GM23338 (cell line): ENCODE measurements at regions not wholly inside any gene's neighbourhood (a gene's known extent, or its start where the extent isn't known, plus 50 kb on each side); places are given as distances from the start of the nearest gene placed in this dataset.

Experiments used
- ATAC-seq: fragments of 200-7000 bp; cut with Tn5 transposase; 3 replicates; pipeline ENCODE4 v1.9.1; 2020
- DNase-seq: peaks from one replicate; pipeline ENCODE4 v3.0.0-alpha.2; 2015; ENCODE audit warnings: low spot score
- H2AFZ ChIP-seq: fragments of 200-600 bp; sonication (generic); 2 replicates; pipeline ENCODE4 v1.8.0; 2016; ENCODE audit warnings: antibody characterized with exemption, mild to moderate bottlenecking, moderate library complexity
- H3F3A ChIP-seq: fragments of 200-600 bp; sonication (generic); replicated peaks from 2 replicates; pipeline ENCODE4 v1.8.0; 2017; ENCODE audit warnings: antibody characterized with exemption, mixed run types, low read depth
- H3K27ac ChIP-seq: fragments of 200-600 bp; sonication (generic); 2 replicates; pipeline ENCODE4 v1.6.1; 2016; ENCODE audit warnings: low read depth
- H3K27me3 ChIP-seq: fragments of 200-600 bp; sonication (generic); 2 replicates; pipeline ENCODE4 v1.8.0; 2016; ENCODE audit warnings: mild to moderate bottlenecking, mixed run types, moderate library complexity; ENCODE audit not compliant: insufficient read depth
- H3K36me3 ChIP-seq: fragments of 200-600 bp; sonication (generic); 2 replicates; pipeline ENCODE4 v1.8.0; 2016; ENCODE audit warnings: mild to moderate bottlenecking; ENCODE audit not compliant: insufficient read depth
- H3K4me1 ChIP-seq: fragments of 200-600 bp; sonication (generic); 2 replicates; pipeline ENCODE4 v1.8.0; 2016; ENCODE audit warnings: mild to moderate bottlenecking, moderate library complexity; ENCODE audit not compliant: insufficient read depth
- H3K4me2 ChIP-seq: fragments of 200-600 bp; sonication (generic); 2 replicates; pipeline ENCODE4 v1.7.1; 2017; ENCODE audit warnings: mixed run types
- H3K4me3 ChIP-seq: fragments of 200-600 bp; sonication (generic); 2 replicates; pipeline ENCODE4 v1.6.1; 2016; ENCODE audit warnings: mixed run types
- H3K79me2 ChIP-seq: fragments of 200-600 bp; sonication (generic); replicated peaks from 2 replicates; pipeline ENCODE4 v1.8.0; 2017; ENCODE audit warnings: mild to moderate bottlenecking; ENCODE audit not compliant: insufficient read depth
- H3K9me2 ChIP-seq: fragments of 200-600 bp; sonication (generic); 2 replicates; pipeline ENCODE4 v1.8.0; 2017; ENCODE audit not compliant: insufficient read depth
- H4K20me1 ChIP-seq: fragments of 200-600 bp; sonication (generic); replicated peaks from 2 replicates; pipeline ENCODE4 v1.8.0; 2017; ENCODE audit warnings: mild to moderate bottlenecking; ENCODE audit not compliant: insufficient read depth
- H3K27ac Mint-ChIP-seq: 2 replicates; pipeline ENCODE4 v1.8.0; 2020; ENCODE audit warnings: inconsistent platforms, mild to moderate bottlenecking, moderate library complexity, mixed read lengths
- H3K27me3 Mint-ChIP-seq: 3 replicates; pipeline ENCODE4 v1.8.0; 2022; ENCODE audit warnings: low read depth, mild to moderate bottlenecking, moderate library complexity, mixed read lengths, inconsistent platforms; ENCODE audit not compliant: insufficient read depth, poor library complexity
- H3K36me3 Mint-ChIP-seq: 3 replicates; pipeline ENCODE4 v1.8.0; 2021; ENCODE audit warnings: low read depth, mild to moderate bottlenecking, inconsistent platforms, moderate library complexity, mixed read lengths
- H3K4me1 Mint-ChIP-seq: 3 replicates; pipeline ENCODE4 v1.8.0; 2020; ENCODE audit warnings: mild to moderate bottlenecking, inconsistent platforms, mixed read lengths
- H3K4me3 Mint-ChIP-seq: 3 replicates; pipeline ENCODE4 v1.8.0; 2021; ENCODE audit warnings: moderate library complexity, mild to moderate bottlenecking, inconsistent platforms, mixed read lengths
- H3K9me3 Mint-ChIP-seq: 3 replicates; pipeline ENCODE4 v1.8.0; 2020; ENCODE audit warnings: moderate library complexity, mild to moderate bottlenecking, inconsistent platforms, mixed read lengths
- CREB1 ChIP-seq: fragments of 250-450 bp; sonication (Bioruptor Pico); IDR thresholded peaks from 2 replicates; pipeline ENCODE4 v1.5.0; 2020; ENCODE audit warnings: low read depth, mild to moderate bottlenecking, moderate library complexity
- EZH2 ChIP-seq: fragments of 200-600 bp; sonication (generic); IDR thresholded peaks from one replicate; pipeline ENCODE4 v1.8.0; 2017; ENCODE audit warnings: antibody characterized with exemption, mild to moderate bottlenecking, low read depth; ENCODE audit not compliant: unreplicated experiment
- EZH2phosphoT487 ChIP-seq: fragments of 200-600 bp; sonication (generic); IDR thresholded peaks from one replicate; pipeline ENCODE4 v1.8.1; 2018; ENCODE audit warnings: antibody characterized with exemption; ENCODE audit not compliant: unreplicated experiment
- NANOG ChIP-seq: IDR thresholded peaks from 2 replicates; pipeline ENCODE4 v1.6.1; 2016; ENCODE audit warnings: antibody characterized with exemption, borderline replicate concordance
- STAT1 ChIP-seq: IDR thresholded peaks from one replicate; pipeline ENCODE4 v1.6.1; 2016; ENCODE audit warnings: antibody characterized with exemption; ENCODE audit not compliant: unreplicated experiment
- ZNF114 ChIP-seq: fragments of 250-450 bp; sonication (Bioruptor Pico); IDR thresholded peaks from 2 replicates; pipeline ENCODE4 v1.5.0; 2020; ENCODE audit warnings: mild to moderate bottlenecking, moderate library complexity
- ZNF331 ChIP-seq: fragments of 250-450 bp; sonication (Bioruptor Pico); IDR thresholded peaks from 2 replicates; pipeline ENCODE4 v1.5.0; 2020; ENCODE audit warnings: low read depth, mild to moderate bottlenecking, moderate library complexity
- TF ChIP-seq, protein P1 (sequence below): IDR thresholded peaks from 2 replicates; pipeline ENCODE4 v1.6.1; 2016; ENCODE audit warnings: antibody characterized with exemption
- TF ChIP-seq, protein P2 (sequence below): fragments of 250-450 bp; sonication (Bioruptor Pico); IDR thresholded peaks from 2 replicates; pipeline ENCODE4 v1.5.0; 2020; ENCODE audit warnings: mild to moderate bottlenecking, moderate library complexity
- TF ChIP-seq, protein P3 (sequence below): IDR thresholded peaks from one replicate; pipeline ENCODE4 v1.6.1; 2018; ENCODE audit warnings: antibody characterized with exemption; ENCODE audit not compliant: unreplicated experiment

DNA sequence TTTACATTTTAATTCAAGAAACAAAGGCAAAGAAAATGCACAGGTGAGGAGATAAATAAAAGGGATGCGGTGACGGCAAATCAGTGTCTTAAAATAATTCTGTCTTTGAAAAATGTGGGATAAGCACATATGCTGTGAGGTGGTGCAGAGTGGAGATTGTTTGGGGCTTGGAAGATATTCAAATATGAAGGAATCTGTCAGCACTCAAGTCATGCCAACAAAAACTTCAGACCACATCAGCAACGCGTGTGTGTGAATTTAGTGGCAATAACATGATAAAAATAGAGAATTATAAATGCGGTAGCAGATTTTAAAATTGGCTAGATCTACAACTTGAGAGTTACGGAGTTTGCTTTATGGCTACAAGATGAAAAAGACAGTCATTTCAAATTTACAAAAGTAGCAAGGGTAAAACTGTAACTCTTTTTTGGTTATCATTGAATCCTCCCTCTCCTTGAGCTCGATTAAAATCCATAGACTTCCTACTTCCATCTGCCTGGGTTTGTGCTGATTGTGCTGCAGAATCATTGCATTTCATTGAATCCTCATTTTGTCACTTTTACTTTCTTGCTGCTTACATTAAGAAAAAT lies 71.5 kb upstream of the VCX2 start (continued):
- no peak for TF ChIP-seq STAT1
- TF ChIP-seq, protein P1, sequence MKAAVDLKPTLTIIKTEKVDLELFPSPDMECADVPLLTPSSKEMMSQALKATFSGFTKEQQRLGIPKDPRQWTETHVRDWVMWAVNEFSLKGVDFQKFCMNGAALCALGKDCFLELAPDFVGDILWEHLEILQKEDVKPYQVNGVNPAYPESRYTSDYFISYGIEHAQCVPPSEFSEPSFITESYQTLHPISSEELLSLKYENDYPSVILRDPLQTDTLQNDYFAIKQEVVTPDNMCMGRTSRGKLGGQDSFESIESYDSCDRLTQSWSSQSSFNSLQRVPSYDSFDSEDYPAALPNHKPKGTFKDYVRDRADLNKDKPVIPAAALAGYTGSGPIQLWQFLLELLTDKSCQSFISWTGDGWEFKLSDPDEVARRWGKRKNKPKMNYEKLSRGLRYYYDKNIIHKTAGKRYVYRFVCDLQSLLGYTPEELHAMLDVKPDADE = no peak
- no peak for TF ChIP-seq ZNF331 (CRISPR knock-in tag)
- no peak for TF ChIP-seq EZH2phosphoT487
- no peak for TF ChIP-seq ZNF114 (CRISPR knock-in tag)

DNA sequence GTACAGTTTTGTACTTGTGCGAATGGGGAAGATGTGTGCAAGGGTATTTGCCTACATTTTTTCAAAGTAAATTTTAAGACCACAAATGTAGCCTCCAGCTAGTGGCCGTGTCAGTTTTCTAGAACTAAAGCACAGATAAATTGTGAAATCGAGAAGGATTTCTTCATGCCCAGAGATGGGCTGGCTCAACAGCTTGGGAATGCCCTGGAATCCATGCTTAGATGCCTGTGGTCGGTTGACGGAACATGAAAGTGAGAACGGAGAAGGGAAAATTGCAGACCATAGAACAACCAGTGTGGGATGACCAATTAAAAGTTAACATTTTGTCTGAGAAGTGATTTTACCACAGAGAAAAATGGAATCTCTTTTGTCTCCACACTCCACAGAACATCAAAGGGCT lies 73.2 kb upstream of the VCX2 start:
- no peaks in the 10 kb centered on the region for H3K36me3 ChIP-seq
- no peaks in the 10 kb centered on the region for H3K36me3 Mint-ChIP-seq
- H3K4me3 Mint-ChIP-seq = no peak overlapping the region
- no peak overlapping the region for H3K4me2 ChIP-seq
- TF ChIP-seq EZH2phosphoT487 (no peak), NANOG (no peak), STAT1 (no peak), CREB1 (CRISPR knock-in tag) (no peak), ZNF114 (CRISPR knock-in tag) (no peak), EZH2 (no peak)
- TF ChIP-seq, protein P2, sequence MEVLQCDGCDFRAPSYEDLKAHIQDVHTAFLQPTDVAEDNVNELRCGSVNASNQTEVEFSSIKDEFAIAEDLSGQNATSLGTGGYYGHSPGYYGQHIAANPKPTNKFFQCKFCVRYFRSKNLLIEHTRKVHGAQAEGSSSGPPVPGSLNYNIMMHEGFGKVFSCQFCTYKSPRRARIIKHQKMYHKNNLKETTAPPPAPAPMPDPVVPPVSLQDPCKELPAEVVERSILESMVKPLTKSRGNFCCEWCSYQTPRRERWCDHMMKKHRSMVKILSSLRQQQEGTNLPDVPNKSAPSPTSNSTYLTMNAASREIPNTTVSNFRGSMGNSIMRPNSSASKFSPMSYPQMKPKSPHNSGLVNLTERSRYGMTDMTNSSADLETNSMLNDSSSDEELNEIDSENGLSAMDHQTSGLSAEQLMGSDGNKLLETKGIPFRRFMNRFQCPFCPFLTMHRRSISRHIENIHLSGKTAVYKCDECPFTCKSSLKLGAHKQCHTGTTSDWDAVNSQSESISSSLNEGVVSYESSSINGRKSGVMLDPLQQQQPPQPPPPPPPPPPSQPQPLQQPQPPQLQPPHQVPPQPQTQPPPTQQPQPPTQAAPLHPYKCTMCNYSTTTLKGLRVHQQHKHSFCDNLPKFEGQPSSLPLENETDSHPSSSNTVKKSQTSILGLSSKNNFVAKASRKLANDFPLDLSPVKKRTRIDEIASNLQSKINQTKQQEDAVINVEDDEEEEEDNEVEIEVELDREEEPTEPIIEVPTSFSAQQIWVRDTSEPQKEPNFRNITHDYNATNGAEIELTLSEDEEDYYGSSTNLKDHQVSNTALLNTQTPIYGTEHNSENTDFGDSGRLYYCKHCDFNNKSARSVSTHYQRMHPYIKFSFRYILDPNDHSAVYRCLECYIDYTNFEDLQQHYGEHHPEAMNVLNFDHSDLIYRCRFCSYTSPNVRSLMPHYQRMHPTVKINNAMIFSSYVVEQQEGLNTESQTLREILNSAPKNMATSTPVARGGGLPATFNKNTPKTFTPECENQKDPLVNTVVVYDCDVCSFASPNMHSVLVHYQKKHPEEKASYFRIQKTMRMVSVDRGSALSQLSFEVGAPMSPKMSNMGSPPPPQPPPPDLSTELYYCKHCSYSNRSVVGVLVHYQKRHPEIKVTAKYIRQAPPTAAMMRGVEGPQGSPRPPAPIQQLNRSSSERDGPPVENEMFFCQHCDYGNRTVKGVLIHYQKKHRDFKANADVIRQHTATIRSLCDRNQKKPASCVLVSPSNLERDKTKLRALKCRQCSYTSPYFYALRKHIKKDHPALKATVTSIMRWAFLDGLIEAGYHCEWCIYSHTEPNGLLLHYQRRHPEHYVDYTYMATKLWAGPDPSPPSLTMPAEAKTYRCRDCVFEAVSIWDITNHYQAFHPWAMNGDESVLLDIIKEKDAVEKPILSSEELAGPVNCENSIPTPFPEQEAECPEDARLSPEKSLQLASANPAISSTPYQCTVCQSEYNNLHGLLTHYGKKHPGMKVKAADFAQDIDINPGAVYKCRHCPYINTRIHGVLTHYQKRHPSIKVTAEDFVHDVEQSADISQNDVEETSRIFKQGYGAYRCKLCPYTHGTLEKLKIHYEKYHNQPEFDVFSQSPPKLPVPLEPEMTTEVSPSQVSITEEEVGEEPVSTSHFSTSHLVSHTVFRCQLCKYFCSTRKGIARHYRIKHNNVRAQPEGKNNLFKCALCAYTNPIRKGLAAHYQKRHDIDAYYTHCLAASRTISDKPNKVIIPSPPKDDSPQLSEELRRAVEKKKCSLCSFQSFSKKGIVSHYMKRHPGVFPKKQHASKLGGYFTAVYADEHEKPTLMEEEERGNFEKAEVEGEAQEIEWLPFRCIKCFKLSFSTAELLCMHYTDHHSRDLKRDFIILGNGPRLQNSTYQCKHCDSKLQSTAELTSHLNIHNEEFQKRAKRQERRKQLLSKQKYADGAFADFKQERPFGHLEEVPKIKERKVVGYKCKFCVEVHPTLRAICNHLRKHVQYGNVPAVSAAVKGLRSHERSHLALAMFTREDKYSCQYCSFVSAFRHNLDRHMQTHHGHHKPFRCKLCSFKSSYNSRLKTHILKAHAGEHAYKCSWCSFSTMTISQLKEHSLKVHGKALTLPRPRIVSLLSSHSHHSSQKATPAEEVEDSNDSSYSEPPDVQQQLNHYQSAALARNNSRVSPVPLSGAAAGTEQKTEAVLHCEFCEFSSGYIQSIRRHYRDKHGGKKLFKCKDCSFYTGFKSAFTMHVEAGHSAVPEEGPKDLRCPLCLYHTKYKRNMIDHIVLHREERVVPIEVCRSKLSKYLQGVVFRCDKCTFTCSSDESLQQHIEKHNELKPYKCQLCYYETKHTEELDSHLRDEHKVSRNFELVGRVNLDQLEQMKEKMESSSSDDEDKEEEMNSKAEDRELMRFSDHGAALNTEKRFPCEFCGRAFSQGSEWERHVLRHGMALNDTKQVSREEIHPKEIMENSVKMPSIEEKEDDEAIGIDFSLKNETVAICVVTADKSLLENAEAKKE = no peak
- TF ChIP-seq, protein P3, sequence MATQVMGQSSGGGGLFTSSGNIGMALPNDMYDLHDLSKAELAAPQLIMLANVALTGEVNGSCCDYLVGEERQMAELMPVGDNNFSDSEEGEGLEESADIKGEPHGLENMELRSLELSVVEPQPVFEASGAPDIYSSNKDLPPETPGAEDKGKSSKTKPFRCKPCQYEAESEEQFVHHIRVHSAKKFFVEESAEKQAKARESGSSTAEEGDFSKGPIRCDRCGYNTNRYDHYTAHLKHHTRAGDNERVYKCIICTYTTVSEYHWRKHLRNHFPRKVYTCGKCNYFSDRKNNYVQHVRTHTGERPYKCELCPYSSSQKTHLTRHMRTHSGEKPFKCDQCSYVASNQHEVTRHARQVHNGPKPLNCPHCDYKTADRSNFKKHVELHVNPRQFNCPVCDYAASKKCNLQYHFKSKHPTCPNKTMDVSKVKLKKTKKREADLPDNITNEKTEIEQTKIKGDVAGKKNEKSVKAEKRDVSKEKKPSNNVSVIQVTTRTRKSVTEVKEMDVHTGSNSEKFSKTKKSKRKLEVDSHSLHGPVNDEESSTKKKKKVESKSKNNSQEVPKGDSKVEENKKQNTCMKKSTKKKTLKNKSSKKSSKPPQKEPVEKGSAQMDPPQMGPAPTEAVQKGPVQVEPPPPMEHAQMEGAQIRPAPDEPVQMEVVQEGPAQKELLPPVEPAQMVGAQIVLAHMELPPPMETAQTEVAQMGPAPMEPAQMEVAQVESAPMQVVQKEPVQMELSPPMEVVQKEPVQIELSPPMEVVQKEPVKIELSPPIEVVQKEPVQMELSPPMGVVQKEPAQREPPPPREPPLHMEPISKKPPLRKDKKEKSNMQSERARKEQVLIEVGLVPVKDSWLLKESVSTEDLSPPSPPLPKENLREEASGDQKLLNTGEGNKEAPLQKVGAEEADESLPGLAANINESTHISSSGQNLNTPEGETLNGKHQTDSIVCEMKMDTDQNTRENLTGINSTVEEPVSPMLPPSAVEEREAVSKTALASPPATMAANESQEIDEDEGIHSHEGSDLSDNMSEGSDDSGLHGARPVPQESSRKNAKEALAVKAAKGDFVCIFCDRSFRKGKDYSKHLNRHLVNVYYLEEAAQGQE = no peak
- H4K20me1 ChIP-seq = no peaks in the 10 kb centered on the region
- H3K27ac Mint-ChIP-seq = no peak overlapping the region
- H3K4me1 ChIP-seq = no peaks in the 10 kb centered on the region
- no peaks in the 10 kb centered on the region for H3K79me2 ChIP-seq
- no peak overlapping the region for H2AFZ ChIP-seq
- H3K9me3 Mint-ChIP-seq = no peaks in the 10 kb centered on the region; the same call in 2 of the 3 replicates
- DNase-seq (no peak), ATAC-seq (no peak)
- H3F3A ChIP-seq = no peaks in the 10 kb centered on the region
- no peak overlapping the region for H3K4me3 ChIP-seq
- H3K4me1 Mint-ChIP-seq = no peaks in the 10 kb centered on the region
- no peaks in the 10 kb centered on the region for H3K27me3 ChIP-seq
- H3K27ac ChIP-seq = no peak overlapping the region
- no peaks in the 10 kb centered on the region for H3K9me2 ChIP-seq
- H3K27me3 Mint-ChIP-seq = no peaks in the 10 kb centered on the region
